ENCODE measurements at regions not wholly inside any gene's neighbourhood (a gene's known extent, or its start where the extent isn't known, plus 50 kb on each side); places are given as distances from the start of the nearest gene placed in this dataset.
"Not testable (repeated sequence)": the region's sequence is repeated elsewhere in the genome, so short reads cannot be mapped to it uniquely, and the experiment has no call there.

- no peak for DNase-seq (ENCODE audit: low read depth)
- H3K4me3 ChIP-seq (ENCODE audit: control insufficient read depth, low read depth, low read length) = no peak overlapping the region
- TF ChIP-seq, protein P1, sequence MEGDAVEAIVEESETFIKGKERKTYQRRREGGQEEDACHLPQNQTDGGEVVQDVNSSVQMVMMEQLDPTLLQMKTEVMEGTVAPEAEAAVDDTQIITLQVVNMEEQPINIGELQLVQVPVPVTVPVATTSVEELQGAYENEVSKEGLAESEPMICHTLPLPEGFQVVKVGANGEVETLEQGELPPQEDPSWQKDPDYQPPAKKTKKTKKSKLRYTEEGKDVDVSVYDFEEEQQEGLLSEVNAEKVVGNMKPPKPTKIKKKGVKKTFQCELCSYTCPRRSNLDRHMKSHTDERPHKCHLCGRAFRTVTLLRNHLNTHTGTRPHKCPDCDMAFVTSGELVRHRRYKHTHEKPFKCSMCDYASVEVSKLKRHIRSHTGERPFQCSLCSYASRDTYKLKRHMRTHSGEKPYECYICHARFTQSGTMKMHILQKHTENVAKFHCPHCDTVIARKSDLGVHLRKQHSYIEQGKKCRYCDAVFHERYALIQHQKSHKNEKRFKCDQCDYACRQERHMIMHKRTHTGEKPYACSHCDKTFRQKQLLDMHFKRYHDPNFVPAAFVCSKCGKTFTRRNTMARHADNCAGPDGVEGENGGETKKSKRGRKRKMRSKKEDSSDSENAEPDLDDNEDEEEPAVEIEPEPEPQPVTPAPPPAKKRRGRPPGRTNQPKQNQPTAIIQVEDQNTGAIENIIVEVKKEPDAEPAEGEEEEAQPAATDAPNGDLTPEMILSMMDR (conservative IDR thresholded peaks at IDR 0.05; ENCODE audit: control insufficient read depth, insufficient read depth, low read depth, low read length) = no peak
Observed at GRCh38 chr10:55750458-55750857, 610.6 kb downstream of the ZWINT start.

- DNase-seq (ENCODE audit: low read depth) = no peak
- H3K4me3 ChIP-seq (ENCODE audit: control insufficient read depth, low read depth, low read length) = no peak overlapping the region
- TF ChIP-seq, protein P1 (conservative IDR thresholded peaks at IDR 0.05; ENCODE audit: control insufficient read depth, insufficient read depth, low read depth, low read length) = no peak
Observed at GRCh38 chr10:55747244-55747643, 613.8 kb downstream of the ZWINT start.

DNA sequence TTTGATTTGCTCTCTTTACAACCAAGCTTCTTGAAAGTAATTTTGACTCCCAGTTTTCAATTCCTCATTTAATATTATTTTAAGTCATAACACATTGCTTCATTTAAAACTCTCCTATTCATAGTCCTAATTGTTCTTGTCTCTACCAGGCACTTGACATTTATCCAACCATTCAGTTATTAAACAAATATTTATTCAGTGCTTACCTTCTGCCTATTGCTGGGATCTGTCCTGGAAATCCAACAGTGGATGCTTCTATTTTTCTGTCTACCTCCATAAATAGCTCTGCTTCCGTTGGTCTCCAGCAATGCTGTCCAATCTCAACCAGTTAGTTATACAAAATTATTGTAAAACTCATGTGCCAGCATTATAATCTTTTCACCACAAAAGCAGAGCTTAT, 615.1 kb downstream of the ZWINT start:
- TF ChIP-seq, protein P1 (conservative IDR thresholded peaks at IDR 0.05; ENCODE audit: control insufficient read depth, insufficient read depth, low read depth, low read length) = no peak
- DNase-seq (ENCODE audit: low read depth) = no peak
- H3K4me3 ChIP-seq (ENCODE audit: control insufficient read depth, low read depth, low read length) = no peak overlapping the region

DNA sequence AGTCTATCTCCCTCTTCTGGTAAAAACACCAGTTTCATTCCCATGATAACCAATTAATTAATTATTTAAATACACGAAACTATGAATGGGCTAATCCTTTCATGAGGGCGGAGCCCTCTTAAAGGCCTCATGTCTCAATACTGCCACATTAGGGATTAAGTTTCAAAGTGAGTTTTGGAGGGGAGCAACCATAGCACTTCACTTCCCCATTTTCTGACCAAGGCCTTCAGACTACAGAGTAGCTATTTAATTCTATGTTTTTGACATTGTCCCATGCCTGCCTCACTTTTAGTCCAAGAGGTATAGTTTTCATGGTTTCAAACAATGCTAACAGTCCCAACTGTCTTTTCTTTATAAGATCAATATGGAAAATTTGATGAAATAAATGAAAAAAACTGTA, 618.6 kb downstream of the ZWINT start:
- DNase-seq (ENCODE audit: low read depth) = no peak
- H3K4me3 ChIP-seq (ENCODE audit: control insufficient read depth, low read depth, low read length) = no peak overlapping the region
- TF ChIP-seq, protein P1 (conservative IDR thresholded peaks at IDR 0.05; ENCODE audit: control insufficient read depth, insufficient read depth, low read depth, low read length) = no peak

GRCh38 chr10:55740767-55741166, 620.3 kb downstream of the ZWINT start:
- TF ChIP-seq, protein P1 (conservative IDR thresholded peaks at IDR 0.05; ENCODE audit: control insufficient read depth, insufficient read depth, low read depth, low read length) = peak; percentile 1
- H3K4me3 ChIP-seq (ENCODE audit: control insufficient read depth, low read depth, low read length); DNase-seq (ENCODE audit: low read depth): not testable (repeated sequence)

- TF ChIP-seq, protein P1 (conservative IDR thresholded peaks at IDR 0.05; ENCODE audit: control insufficient read depth, insufficient read depth, low read depth, low read length) = no peak
- DNase-seq (ENCODE audit: low read depth) = no peak
- no peak overlapping the region for H3K4me3 ChIP-seq (ENCODE audit: control insufficient read depth, low read depth, low read length)
Observed at GRCh38 chr10:55740110-55740509, 620.9 kb downstream of the ZWINT start.

DNA sequence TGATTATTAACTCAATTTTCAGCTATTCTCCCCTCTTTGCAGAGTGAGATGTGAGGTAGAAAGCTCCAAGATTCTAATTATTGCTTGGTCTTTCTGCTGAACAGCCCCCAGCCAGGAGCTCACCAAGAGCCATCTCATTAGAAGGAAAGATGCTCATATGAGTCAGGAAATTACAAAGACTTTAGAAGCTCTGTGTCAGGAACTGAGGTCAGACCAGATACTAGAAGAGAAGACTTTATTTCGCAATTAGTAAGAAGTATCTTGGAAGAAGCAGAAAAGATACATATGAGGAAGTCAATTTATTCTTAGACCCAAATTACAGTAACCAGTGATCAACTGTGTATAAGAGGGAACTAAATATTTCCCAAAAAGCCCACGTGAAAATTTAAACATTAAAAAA, 626.9 kb downstream of the ZWINT start:
- no peak for DNase-seq (ENCODE audit: low read depth)
- TF ChIP-seq, protein P1 (conservative IDR thresholded peaks at IDR 0.05; ENCODE audit: control insufficient read depth, insufficient read depth, low read depth, low read length) = no peak
- no peak overlapping the region for H3K4me3 ChIP-seq (ENCODE audit: control insufficient read depth, low read depth, low read length)

Measured in fibroblast of mammary gland (primary cell).